Small intestine (tissue), 7 donors: ENCODE measurements at regions not wholly inside any gene's neighbourhood (a gene's known extent, or its start where the extent isn't known, plus 50 kb on each side); places are given as distances from the start of the nearest gene placed in this dataset.

Experiments used
- DNase-seq, 2 donors: peaks; one replicate each; pipeline versions ENCODE4 v3.0.0 to v3.0.0-alpha.2; 2013
- FAIRE-seq: peaks from 2 replicates; lab custom pipeline; 2012; peaks lifted over from hg19 to GRCh38; lab: Jason Lieb, UNC
- H3K27ac ChIP-seq, 3 donors: one replicate each; pipeline ENCODE4 v1.5.1; 2013; ENCODE audit warnings: low read length in 2 of 3, mild to moderate bottlenecking in 2 of 3, control low read depth in 1 of 3, inconsistent platforms in 1 of 3, low read depth in 1 of 3, moderate library complexity in 1 of 3
- H3K27me3 ChIP-seq, 3 donors: one replicate each; pipeline ENCODE4 v1.6.1; 2013; ENCODE audit warnings: low read length in 3 of 3, inconsistent platforms in 1 of 3; ENCODE audit not compliant: control insufficient read depth in 3 of 3, insufficient read depth in 3 of 3
- H3K36me3 ChIP-seq, 3 donors: one replicate each; pipeline ENCODE4 v1.6.1; 2013; ENCODE audit warnings: low read length in 3 of 3, inconsistent platforms in 1 of 3, low read depth in 1 of 3, mild to moderate bottlenecking in 1 of 3, moderate library complexity in 1 of 3; ENCODE audit not compliant: control insufficient read depth in 3 of 3, insufficient read depth in 2 of 3
- H3K4me1 ChIP-seq, 3 donors: one replicate each; pipeline ENCODE4 v1.6.1; 2013; ENCODE audit warnings: low read length in 2 of 3, inconsistent platforms in 1 of 3, low read depth in 1 of 3, mild to moderate bottlenecking in 1 of 3, moderate library complexity in 1 of 3; ENCODE audit not compliant: control insufficient read depth in 3 of 3, insufficient read depth in 2 of 3
- H3K4me3 ChIP-seq, 3 donors: one replicate each; pipeline ENCODE4 v1.5.1; 2013; ENCODE audit warnings: low read length in 3 of 3, control low read depth in 1 of 3, inconsistent platforms in 1 of 3, low read depth in 1 of 3, mild to moderate bottlenecking in 1 of 3, moderate library complexity in 1 of 3
- H3K9me3 ChIP-seq, 2 donors: one replicate each; pipeline ENCODE4 v1.6.1; 2013; ENCODE audit warnings: low read depth in 1 of 2, low read length in 1 of 2; ENCODE audit not compliant: control insufficient read depth in 2 of 2, insufficient read depth in 1 of 2
- WGBS, 3 donors: extraction: QIAGEN DNeasy Blood & Tissue Kit; methylation state at CpG; one replicate each; pipeline ENCODE4 v1.1.7; 2013; 5-methylcytosine and 5-hydroxymethylcytosine counted together
- donor health status: healthy with polysubstance abuse.
- donor health status: control.
- donor health status: control.
- donor health status: Bipolar disorder and iron deficiency.
- donor health status: healthy.

DNA sequence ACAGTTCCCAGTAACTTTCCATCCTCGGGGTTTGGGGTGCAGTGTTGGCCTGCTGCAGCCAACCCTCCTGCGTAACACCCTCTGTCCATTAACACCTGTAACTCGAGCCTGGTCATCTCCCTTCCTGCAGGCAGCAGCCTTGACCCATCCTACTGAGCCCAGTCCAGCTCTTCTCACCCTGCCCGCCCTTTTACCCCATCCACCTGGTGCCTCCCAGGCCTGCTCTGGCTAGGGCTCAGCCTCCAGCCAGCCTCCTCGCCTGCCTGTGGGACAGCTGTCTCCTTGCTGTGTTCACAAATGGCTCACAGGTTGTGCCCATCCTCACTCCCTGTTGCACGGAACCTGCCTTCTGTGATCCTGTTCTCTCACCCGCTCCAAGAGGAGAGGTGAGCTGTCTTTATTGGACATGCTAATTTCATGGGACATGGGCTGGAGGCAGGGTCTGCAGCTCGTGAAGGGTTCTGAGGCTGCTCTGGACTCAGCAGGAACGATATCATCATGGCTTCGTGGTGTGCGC, 277.2 kb upstream of the TCERG1L start:
- FAIRE-seq: no peak

GRCh38 chr10:131590567-131590966, 279.0 kb upstream of the TCERG1L start:
- DNase-seq (no peak), FAIRE-seq (no peak)
- no peak overlapping the region for H3K4me3 ChIP-seq
- no peaks in the 10 kb centered on the region for H3K27me3 ChIP-seq
- H3K27ac ChIP-seq: no peak overlapping the region
- no peaks in the 10 kb centered on the region for H3K36me3 ChIP-seq
- H3K9me3 ChIP-seq: peaks cover 0 to 4% of the 10 kb centered on the region in 2 donors
- no peaks in the 10 kb centered on the region for H3K4me1 ChIP-seq
- WGBS, 3 donors: 52 to 81% (median 67%) methylated on average over 1 of the region's 1 CpG

More for the DNA sequence above, 277.2 kb upstream of the TCERG1L start:
- H3K27ac ChIP-seq: no peak overlapping the region
- no peaks in the 10 kb centered on the region for H3K27me3 ChIP-seq
- H3K9me3 ChIP-seq: peaks cover 0 to 4% of the 10 kb centered on the region in 2 donors
- DNase-seq: no peak
- H3K4me3 ChIP-seq: no peak overlapping the region
- WGBS, 3 donors: 71 to 81% (median 72%) methylated on average over 11 of the region's 11 CpGs
- H3K4me1 ChIP-seq: no peaks in the 10 kb centered on the region
- no peaks in the 10 kb centered on the region for H3K36me3 ChIP-seq

- no peaks in the 10 kb centered on the region for H3K9me3 ChIP-seq
- H3K4me1 ChIP-seq: no peaks in the 10 kb centered on the region
- H3K27ac ChIP-seq: no peak overlapping the region
- DNase-seq: no peak
- no peaks in the 10 kb centered on the region for H3K36me3 ChIP-seq
- no peak for FAIRE-seq
- no peaks in the 10 kb centered on the region for H3K27me3 ChIP-seq
- H3K4me3 ChIP-seq: no peak overlapping the region
These were observed 280.4 kb upstream of the TCERG1L start for GRCh38 chr10:131591936-131592335.

DNA sequence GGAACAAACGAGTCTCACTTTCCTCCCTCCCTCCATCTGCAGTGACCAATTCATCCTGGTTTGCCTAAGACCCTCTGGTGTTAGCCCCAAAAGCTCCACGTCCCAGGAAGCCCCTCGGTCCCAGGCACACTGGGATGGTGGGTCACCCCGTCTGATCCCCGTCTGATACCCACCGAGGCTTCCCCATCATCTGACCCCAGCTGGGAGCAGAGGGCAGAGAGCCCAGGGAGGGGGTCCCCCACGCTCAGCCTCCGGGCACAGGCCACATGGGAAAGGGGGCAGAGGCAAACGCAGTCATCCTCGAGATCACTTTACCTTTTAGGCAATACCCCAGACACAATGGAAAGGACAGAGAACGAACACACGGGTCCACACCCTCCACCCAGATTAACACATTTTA, 291.6 kb upstream of the PPP2R2D start:
- peaks cover 0 to 5% of the 10 kb centered on the region in 2 donors for H3K9me3 ChIP-seq
- H3K27me3 ChIP-seq: no peaks in the 10 kb centered on the region
- no peak overlapping the region for H3K27ac ChIP-seq
- no peaks in the 10 kb centered on the region for H3K36me3 ChIP-seq
- no peak for FAIRE-seq
- no peak for DNase-seq
- no peaks in the 10 kb centered on the region for H3K4me1 ChIP-seq
- no peak overlapping the region for H3K4me3 ChIP-seq
- 77 to 78% (median 78%) methylated on average over 12 of the region's 12 CpGs for WGBS, 3 donors

- Histone ChIP-seq H3K9me3 (no peaks in the 10 kb centered on the region), H3K27me3 (no peaks in the 10 kb centered on the region), H3K36me3 (no peaks in the 10 kb centered on the region), H3K27ac (no peak overlapping the region), H3K4me1 (no peaks in the 10 kb centered on the region), H3K4me3 (no peak overlapping the region)
- FAIRE-seq (no peak), DNase-seq (no peak)
- 82 to 93% (median 84%) methylated on average over 2 of the region's 2 CpGs for WGBS, 3 donors
These were observed 285.7 kb upstream of the PPP2R2D start for GRCh38 chr10:131615150-131615549.

DNA sequence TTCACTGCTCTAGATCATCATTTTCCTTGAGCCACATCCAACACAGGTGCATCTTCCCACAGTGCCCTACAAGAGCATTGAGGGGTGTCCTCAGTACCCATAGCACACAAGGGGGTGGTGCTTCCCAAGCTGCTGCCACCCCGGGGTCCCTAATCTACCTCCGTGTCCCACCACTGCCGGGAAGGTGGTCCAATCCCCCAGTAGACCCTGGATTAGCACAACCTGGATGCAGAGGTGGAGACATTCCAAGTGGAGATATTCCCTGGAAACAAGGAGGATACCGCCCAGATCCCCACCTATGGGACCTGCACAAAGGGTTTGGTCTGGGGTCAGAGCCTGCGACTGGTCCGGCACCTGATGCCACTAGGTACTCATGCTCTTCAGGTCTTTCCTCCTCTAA, 284.8 kb upstream of the PPP2R2D start:
- H3K36me3 ChIP-seq: no peaks in the 10 kb centered on the region
- no peaks in the 10 kb centered on the region for H3K4me1 ChIP-seq
- no peak overlapping the region for H3K27ac ChIP-seq
- WGBS, 3 donors: 89 to 93% (median 91%) methylated on average over 6 of the region's 6 CpGs
- H3K27me3 ChIP-seq: no peaks in the 10 kb centered on the region
- H3K9me3 ChIP-seq: no peaks in the 10 kb centered on the region
- FAIRE-seq (no peak), DNase-seq (no peak)
- H3K4me3 ChIP-seq: no peak overlapping the region

- no peaks in the 10 kb centered on the region for H3K27me3 ChIP-seq
- no peaks in the 10 kb centered on the region for H3K36me3 ChIP-seq
- H3K4me1 ChIP-seq: no peaks in the 10 kb centered on the region
- H3K27ac ChIP-seq: no peak overlapping the region
- WGBS, 3 donors: 70 to 81% (median 79%) methylated on average over 33 to 36 of the region's 36 CpGs
- FAIRE-seq (no peak), DNase-seq (no peak)
- H3K4me3 ChIP-seq: no peak overlapping the region
- H3K9me3 ChIP-seq: no peaks in the 10 kb centered on the region
These were observed 283.5 kb upstream of the PPP2R2D start for GRCh38 chr10:131617113-131617858.

- 58 to 61% (median 60%) methylated on average over 19 to 21 of the region's 21 CpGs for WGBS, 3 donors
- no peak for FAIRE-seq
- H3K36me3 ChIP-seq: no peaks in the 10 kb centered on the region
- no peak overlapping the region for H3K27ac ChIP-seq
- no peaks in the 10 kb centered on the region for H3K4me1 ChIP-seq
- no peaks in the 10 kb centered on the region for H3K27me3 ChIP-seq
- no peak overlapping the region for H3K4me3 ChIP-seq
- no peaks in the 10 kb centered on the region for H3K9me3 ChIP-seq
- DNase-seq: no peak
These were observed 282.1 kb upstream of the PPP2R2D start for GRCh38 chr10:131618587-131619267.
